CD8-positive, alpha-beta memory T cell (primary cell): ENCODE measurements at regions not wholly inside any gene's neighbourhood (a gene's known extent, or its start where the extent isn't known, plus 50 kb on each side); places are given as distances from the start of the nearest gene placed in this dataset.

ENCODE experiments used
- CTCF ChIA-PET: fragments of 350-600 bp; sonication (Branson Sonifier 250); formaldehyde crosslinking; loops from one replicate; lab custom pipeline; 2021; ENCODE audit warnings: antibody characterized with exemption; lab: Charles Lee
- POLR2A ChIA-PET: fragments of 350-600 bp; sonication (Branson Sonifier 250); formaldehyde crosslinking; loops from one replicate; lab custom pipeline; 2021; ENCODE audit warnings: antibody characterized with exemption; lab: Charles Lee
- DNase-seq, 5 donors: peaks; one replicate each; pipeline versions ENCODE4 v3.0.0 to v3.0.0-alpha.2; 2020 to 2022; ENCODE audit warnings: mixed read lengths in 1 of 5
- H3K27ac ChIP-seq: one replicate; pipeline ENCODE4 v1.7.0; 2013; ENCODE audit warnings: low read depth, mild to moderate bottlenecking, low read length, moderate library complexity
- H3K27me3 ChIP-seq: 2 replicates; pipeline ENCODE4 v1.7.0; 2013; ENCODE audit warnings: low read length, mild to moderate bottlenecking; ENCODE audit not compliant: insufficient read depth, poor library complexity, severe bottlenecking
- H3K36me3 ChIP-seq: 2 replicates; pipeline ENCODE4 v1.7.0; 2013; ENCODE audit warnings: mild to moderate bottlenecking, low read length, moderate library complexity; ENCODE audit not compliant: insufficient read depth
- H3K4me1 ChIP-seq: 2 replicates; pipeline ENCODE4 v1.7.0; 2013; ENCODE audit warnings: mild to moderate bottlenecking, low read length, moderate library complexity; ENCODE audit not compliant: insufficient read depth
- H3K4me3 ChIP-seq: 2 replicates; pipeline ENCODE4 v1.7.0; 2013; ENCODE audit warnings: mild to moderate bottlenecking, low read length
- H3K9me3 ChIP-seq: 2 replicates; pipeline ENCODE4 v1.7.0; 2013; ENCODE audit warnings: mild to moderate bottlenecking, low read length
- H3K27ac Mint-ChIP-seq, 8 donors: one replicate each; pipeline ENCODE4 v1.8.0; 2020 to 2021; ENCODE audit warnings: mixed read lengths in 8 of 8, mild to moderate bottlenecking in 6 of 8, inconsistent platforms in 3 of 8, moderate library complexity in 3 of 8
- H3K27me3 Mint-ChIP-seq, 2 donors: one replicate each; pipeline ENCODE4 v1.8.0; 2020 to 2021; ENCODE audit warnings: mixed read lengths in 2 of 2, mild to moderate bottlenecking in 1 of 2, moderate library complexity in 1 of 2
- H3K36me3 Mint-ChIP-seq, 3 donors: one replicate each; pipeline ENCODE4 v1.8.0; 2020 to 2021; ENCODE audit warnings: mixed read lengths in 3 of 3, inconsistent platforms in 1 of 3, mild to moderate bottlenecking in 1 of 3
- H3K4me1 Mint-ChIP-seq, 3 donors: one replicate each; pipeline ENCODE4 v1.8.0; 2020 to 2021; ENCODE audit warnings: mixed read lengths in 3 of 3, inconsistent platforms in 1 of 3, mild to moderate bottlenecking in 1 of 3
- H3K4me3 Mint-ChIP-seq, 7 donors: one replicate each; pipeline ENCODE4 v1.8.0; 2020 to 2021; ENCODE audit warnings: mixed read lengths in 7 of 7, mild to moderate bottlenecking in 6 of 7, moderate library complexity in 4 of 7, inconsistent platforms in 2 of 7
- H3K9me3 Mint-ChIP-seq, 5 donors: one replicate each; pipeline ENCODE4 v1.8.0; 2020 to 2022; ENCODE audit warnings: mixed read lengths in 5 of 5, mild to moderate bottlenecking in 3 of 5, moderate library complexity in 2 of 5, inconsistent platforms in 1 of 5

DNA sequence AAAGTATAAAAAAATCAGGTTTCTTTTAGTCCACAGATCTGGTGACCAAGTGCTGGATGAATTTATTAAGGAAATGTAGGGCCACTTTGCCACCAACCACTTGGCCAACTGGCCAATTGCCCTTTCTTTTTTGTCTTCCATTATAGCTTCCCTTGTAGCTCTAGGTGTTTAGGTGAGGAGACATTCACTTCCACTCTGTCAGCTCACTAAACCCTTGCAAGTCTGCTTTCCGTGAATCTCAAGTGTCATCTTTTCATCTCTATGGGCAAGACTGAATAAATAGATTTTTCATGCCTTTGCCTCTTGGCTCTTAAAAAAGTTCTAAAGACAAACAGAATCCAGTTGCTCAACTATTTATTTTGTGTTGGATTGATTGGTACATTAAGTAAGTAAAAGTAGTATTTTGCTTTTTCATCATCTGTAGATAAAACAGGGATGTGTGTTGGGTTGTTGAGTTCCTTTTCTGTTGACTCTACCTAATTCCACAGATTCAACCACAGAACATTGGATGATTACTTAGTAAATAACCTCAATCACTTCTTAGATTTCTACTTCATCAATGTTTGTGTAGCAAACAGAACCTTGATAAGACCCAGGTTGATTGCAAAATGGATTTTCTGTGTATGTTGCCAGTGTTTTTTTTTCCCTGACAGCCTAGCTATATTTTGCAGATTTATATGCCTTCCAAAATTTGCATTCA, 68.1 kb upstream of the GRXCR1 start:
- Histone ChIP-seq H3K27me3 (no peaks in the 10 kb centered on the region), H3K9me3 (no peaks in the 10 kb centered on the region), H3K27ac (no peak overlapping the region), H3K4me1 (no peaks in the 10 kb centered on the region), H3K36me3 (no peaks in the 10 kb centered on the region), H3K4me3 (no peak overlapping the region)
- Mint-ChIP-seq H3K27me3 (peaks cover 4 to 8% of the 10 kb centered on the region in 2 donors), H3K36me3 (peaks cover 0 to under 1% (median 0%) of the 10 kb centered on the region in 3 donors), H3K9me3 (no peaks in the 10 kb centered on the region), H3K27ac (no peak overlapping the region), H3K4me3 (no peak overlapping the region), H3K4me1 (no peaks in the 10 kb centered on the region)
- DNase-seq = no peak
- POLR2A ChIA-PET = no interaction called here
- CTCF ChIA-PET = no interaction called here

DNA sequence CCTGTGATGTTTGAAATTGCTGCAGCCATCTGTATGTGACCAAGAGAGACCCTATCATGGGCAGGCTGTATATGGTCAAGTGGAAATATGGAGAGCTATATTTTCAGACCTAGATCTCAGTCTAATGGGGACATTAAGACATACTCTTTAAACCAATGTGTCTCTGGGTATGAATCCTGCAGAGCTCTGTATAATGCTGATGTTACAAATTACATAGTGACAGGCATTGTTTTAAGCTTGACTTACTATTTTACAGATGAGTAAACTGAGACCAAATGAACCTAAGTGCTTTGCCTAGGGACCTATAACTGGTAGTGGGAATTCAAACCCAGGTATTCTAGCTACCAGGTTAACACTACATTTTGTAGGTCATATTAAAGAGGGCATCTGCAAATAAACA, 71.3 kb upstream of the GRXCR1 start:
- ChIA-PET POLR2A (no interaction called here), CTCF (no interaction called here)
- H3K27ac Mint-ChIP-seq = no peak overlapping the region
- H3K9me3 Mint-ChIP-seq = no peaks in the 10 kb centered on the region
- no peaks in the 10 kb centered on the region for H3K27me3 ChIP-seq
- H3K36me3 ChIP-seq = no peaks in the 10 kb centered on the region
- H3K4me1 ChIP-seq = no peaks in the 10 kb centered on the region
- H3K4me3 Mint-ChIP-seq = no peak overlapping the region
- H3K27me3 Mint-ChIP-seq = peaks cover 4 to 10% of the 10 kb centered on the region in 2 donors
- H3K36me3 Mint-ChIP-seq = no peaks in the 10 kb centered on the region
- H3K4me3 ChIP-seq = no peak overlapping the region
- H3K4me1 Mint-ChIP-seq = no peaks in the 10 kb centered on the region
- H3K27ac ChIP-seq = no peak overlapping the region
- no peak for DNase-seq
- H3K9me3 ChIP-seq = no peaks in the 10 kb centered on the region

DNA sequence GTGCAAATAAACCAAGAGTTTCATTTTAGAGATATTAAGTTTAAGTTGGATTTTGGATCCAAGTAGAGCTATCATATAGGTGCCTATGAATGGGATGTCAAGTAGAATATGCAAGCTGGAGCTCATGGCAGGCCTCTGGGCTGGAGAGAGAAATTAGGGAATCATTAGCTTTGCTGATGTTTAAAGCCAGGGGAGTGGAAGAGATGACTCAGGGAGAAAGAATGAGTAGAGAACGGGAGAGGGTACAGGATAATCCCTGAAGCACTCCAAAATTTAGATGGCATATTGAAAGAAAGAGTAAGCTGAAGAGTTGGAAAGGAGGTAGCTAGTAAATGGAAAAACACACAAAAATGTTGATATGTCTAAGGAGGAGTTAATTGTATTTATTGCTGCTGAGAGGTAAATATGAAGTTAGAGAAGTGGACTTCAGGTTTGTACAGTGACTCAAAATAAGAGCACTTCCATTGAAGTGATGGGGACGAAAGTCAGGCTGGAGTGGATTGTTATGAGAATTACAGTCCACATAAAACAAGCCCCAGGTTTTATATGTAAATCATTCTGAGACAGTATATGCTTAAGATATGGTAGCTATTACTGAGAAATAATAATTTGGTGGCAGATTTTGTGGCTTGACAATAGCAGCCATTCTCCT, 72.5 kb upstream of the GRXCR1 start:
- Mint-ChIP-seq H3K27ac (peak overlapping the region in 2 of 8 donors; percentile 8 to 42), H3K4me3 (no peak overlapping the region), H3K4me1 (no peaks in the 10 kb centered on the region), H3K27me3 (peaks cover 4 to 10% of the 10 kb centered on the region in 2 donors), H3K36me3 (no peaks in the 10 kb centered on the region), H3K9me3 (no peaks in the 10 kb centered on the region)
- Histone ChIP-seq H3K4me1 (no peaks in the 10 kb centered on the region), H3K36me3 (no peaks in the 10 kb centered on the region), H3K9me3 (no peaks in the 10 kb centered on the region), H3K4me3 (no peak overlapping the region), H3K27ac (no peak overlapping the region), H3K27me3 (no peaks in the 10 kb centered on the region)
- no peak for DNase-seq
- ChIA-PET CTCF (no interaction called here), POLR2A (no interaction called here)

DNA sequence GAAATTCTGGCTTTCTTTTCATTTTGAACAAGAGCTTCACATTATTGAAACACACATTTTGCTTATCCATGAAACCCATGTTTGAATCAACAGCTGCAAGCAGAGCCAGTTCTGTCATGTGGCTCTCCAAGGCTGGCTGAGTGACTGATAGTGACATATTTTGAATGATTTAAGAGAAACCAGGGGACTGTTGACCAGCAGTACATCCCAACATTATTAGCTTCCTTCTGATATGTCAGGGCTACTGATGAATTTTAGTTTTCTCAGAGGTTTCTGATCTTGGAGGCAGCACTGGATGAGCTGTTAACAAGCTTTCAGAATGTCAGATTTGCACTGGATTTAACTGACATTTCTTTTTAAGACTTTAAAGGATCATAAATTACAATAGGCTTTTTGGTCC, 74.6 kb upstream of the GRXCR1 start:
- POLR2A ChIA-PET = no interaction called here
- CTCF ChIA-PET = interaction anchor here (0.8 to 1.6 kb wide), 5 partner anchors 13 to 249 kb away, joined by 3 to 6 read pairs (median 3); partner anchors contain the start of gene ATP8A1

DNA sequence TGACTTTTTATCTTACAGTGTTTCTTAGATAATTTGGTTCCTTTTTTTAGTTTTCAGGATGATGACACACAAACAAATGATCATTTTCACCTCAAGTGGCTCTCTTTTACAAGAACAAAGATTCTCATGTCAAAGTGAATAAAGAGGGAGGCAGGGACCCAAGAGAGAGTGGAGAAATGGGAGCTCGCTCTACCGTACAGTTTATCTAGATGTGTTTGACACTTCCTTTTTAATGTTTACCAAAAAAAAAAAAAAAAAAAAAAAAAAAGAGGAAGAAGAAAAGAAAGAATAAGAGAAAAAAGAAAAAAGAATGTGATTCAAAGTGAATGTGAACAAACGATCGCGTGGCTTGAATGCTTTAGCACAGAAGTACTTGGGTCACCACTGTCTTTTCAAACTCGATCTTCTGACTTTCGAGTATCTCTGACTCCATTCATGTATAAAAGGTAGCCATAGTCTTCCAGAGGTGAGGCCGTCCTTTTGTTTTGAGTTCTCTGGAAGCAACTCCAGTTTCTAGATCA, 75.6 kb upstream of the GRXCR1 start:
- Mint-ChIP-seq H3K9me3 (no peaks in the 10 kb centered on the region), H3K36me3 (no peaks in the 10 kb centered on the region), H3K4me1 (no peaks in the 10 kb centered on the region), H3K27me3 (peaks cover 4 to 13% of the 10 kb centered on the region in 2 donors), H3K4me3 (no peak overlapping the region), H3K27ac (no peak overlapping the region)
- Histone ChIP-seq H3K36me3 (no peaks in the 10 kb centered on the region), H3K27ac (no peak overlapping the region), H3K9me3 (no peaks in the 10 kb centered on the region), H3K4me3 (no peak overlapping the region), H3K27me3 (no peaks in the 10 kb centered on the region), H3K4me1 (no peaks in the 10 kb centered on the region)
- no peak for DNase-seq
- ChIA-PET POLR2A (interaction anchor here (0.6 kb wide), 1 partner anchor 264 kb away, joined by 3 read pairs; no protein-coding TSS in a partner anchor), CTCF (interaction anchor here (0.6 to 1.6 kb wide), 2 partner anchors 160 to 242 kb away, joined by 3 to 6 read pairs; partner anchors contain the start of gene ATP8A1)

More for the DNA sequence above, 74.6 kb upstream of the GRXCR1 start:
- Mint-ChIP-seq H3K4me1 (no peaks in the 10 kb centered on the region), H3K27me3 (peaks cover 4 to 10% of the 10 kb centered on the region in 2 donors), H3K36me3 (no peaks in the 10 kb centered on the region), H3K27ac (no peak overlapping the region), H3K4me3 (no peak overlapping the region), H3K9me3 (no peaks in the 10 kb centered on the region)
- Histone ChIP-seq H3K4me1 (no peaks in the 10 kb centered on the region), H3K4me3 (no peak overlapping the region), H3K27me3 (no peaks in the 10 kb centered on the region), H3K36me3 (no peaks in the 10 kb centered on the region), H3K27ac (no peak overlapping the region), H3K9me3 (no peaks in the 10 kb centered on the region)
- DNase-seq = no peak

DNA sequence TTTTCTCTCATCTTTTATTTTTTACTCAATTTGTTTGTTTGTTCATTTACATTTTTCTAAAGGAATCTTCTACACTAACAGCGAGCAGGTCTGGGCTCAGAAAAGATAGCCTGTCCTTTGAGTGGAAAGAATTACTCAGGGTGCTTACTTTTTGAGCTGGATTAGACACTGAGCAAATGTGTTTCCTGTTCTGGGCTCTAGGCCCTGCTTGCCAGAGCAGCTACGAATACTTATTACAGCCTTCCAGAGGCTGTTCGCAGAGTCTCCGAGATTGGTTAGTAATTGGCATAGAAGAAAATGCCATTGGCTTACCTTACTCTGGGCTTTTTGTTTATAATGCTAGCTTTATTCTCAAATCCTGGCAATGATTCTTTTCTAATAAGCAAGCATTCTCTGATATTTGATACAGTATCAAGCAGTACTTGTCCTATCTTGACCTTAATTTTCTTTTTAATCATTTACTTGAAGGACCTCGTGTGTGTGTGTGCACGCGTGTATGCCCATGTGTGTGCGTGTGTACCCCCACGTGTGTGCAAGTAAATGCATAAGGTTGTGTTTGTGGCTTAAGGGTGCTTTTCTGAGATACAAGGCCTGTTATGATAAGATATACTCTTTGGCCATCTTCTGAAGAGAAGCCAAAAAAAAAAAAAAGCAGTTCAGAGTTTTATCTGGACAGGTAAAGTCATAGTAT, 76.2 kb upstream of the GRXCR1 start:
- no peaks in the 10 kb centered on the region for H3K4me1 Mint-ChIP-seq
- Histone ChIP-seq H3K4me1 (no peaks in the 10 kb centered on the region), H3K36me3 (no peaks in the 10 kb centered on the region), H3K27me3 (no peaks in the 10 kb centered on the region), H3K4me3 (no peak overlapping the region), H3K27ac (no peak overlapping the region), H3K9me3 (no peaks in the 10 kb centered on the region)
- no peak overlapping the region for H3K27ac Mint-ChIP-seq
- ChIA-PET POLR2A (no interaction called here), CTCF (interaction anchor here (1.0 to 1.6 kb wide), 2 partner anchors 159 to 248 kb away, joined by 4 to 6 read pairs; partner anchors contain the start of gene ATP8A1)
- no peaks in the 10 kb centered on the region for H3K36me3 Mint-ChIP-seq
- no peak overlapping the region for H3K4me3 Mint-ChIP-seq
- H3K9me3 Mint-ChIP-seq = no peaks in the 10 kb centered on the region
- peaks cover 4 to 16% of the 10 kb centered on the region in 2 donors for H3K27me3 Mint-ChIP-seq
- DNase-seq = no peak

DNA sequence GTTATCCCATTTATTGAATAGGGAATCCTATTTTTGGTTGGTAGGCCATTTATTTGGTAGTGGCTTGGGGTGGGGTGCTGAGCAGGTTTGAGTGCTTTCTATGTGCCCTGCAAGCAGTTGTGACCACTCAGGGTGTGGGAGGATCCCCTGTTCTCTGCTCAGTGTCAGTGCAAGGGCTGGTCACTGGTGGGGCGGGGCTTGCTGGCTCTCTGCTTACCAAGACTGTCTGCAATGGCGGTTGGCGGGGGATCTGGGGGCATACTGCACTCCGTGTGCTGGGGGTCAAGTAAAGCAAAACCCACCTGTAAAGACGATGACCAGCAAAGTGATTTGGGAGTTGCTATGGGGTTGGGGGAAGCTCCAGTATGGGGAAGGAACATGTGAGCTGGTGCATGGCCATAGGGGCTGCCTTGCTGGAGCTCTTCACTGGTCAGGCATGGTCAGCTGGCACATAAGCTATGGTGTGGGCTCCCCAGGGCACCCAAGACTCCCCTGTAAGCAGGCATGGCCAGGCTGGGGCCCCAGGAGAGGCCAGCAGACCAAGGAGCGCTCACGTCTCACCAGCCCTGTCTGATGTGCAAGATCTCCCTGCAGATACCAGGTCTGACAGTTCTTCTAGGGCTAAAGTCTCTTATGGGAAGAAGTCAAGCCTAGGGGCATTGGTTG, 83.0 kb upstream of the GRXCR1 start:
- Mint-ChIP-seq H3K4me3 (no peak overlapping the region), H3K4me1 (no peaks in the 10 kb centered on the region), H3K27ac (no peak overlapping the region), H3K36me3 (no peaks in the 10 kb centered on the region), H3K27me3 (peaks cover 14 to 38% of the 10 kb centered on the region in 2 donors), H3K9me3 (peaks cover 0 to 2% (median 0%) of the 10 kb centered on the region in 5 donors)
- H3K36me3 ChIP-seq = no peaks in the 10 kb centered on the region
- no peaks in the 10 kb centered on the region for H3K9me3 ChIP-seq
- POLR2A ChIA-PET = no interaction called here
- DNase-seq = no peak
- no peaks in the 10 kb centered on the region for H3K4me1 ChIP-seq
- CTCF ChIA-PET = no interaction called here
- H3K27me3 ChIP-seq = no peaks in the 10 kb centered on the region
- no peak overlapping the region for H3K27ac ChIP-seq
- no peak overlapping the region for H3K4me3 ChIP-seq
